DLD1 (cell line): ENCODE measurements at regions not wholly inside any gene's neighbourhood (a gene's known extent, or its start where the extent isn't known, plus 50 kb on each side); places are given as distances from the start of the nearest gene placed in this dataset.

Source experiments
- in situ Hi-C: cut with HindIII; loops from 2 replicates; pipeline ENCODE4 v1.10.0; 2017; ENCODE audit warnings: low sequenced_read_pairs

DNA sequence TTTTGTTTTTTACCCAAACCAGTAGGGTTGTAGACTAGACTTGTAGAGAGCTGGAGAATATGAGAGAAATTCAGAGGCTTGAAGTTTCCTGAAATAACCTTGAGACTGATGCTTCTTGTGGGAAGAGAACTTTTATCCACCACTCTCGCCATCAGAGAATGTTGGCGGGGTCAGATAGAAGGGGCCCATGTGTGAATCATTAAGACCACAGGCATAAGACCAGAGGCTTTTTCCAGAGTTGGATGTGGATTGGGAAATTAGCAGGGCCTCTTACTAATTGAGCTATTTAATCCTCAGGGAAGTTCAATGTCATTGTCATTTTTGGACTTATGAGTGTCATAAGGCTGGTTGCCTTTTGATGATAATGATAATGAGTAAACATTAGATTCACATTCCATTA is 246.9 kb upstream of the THRB start:
- in situ Hi-C loops = no loop called here

DNA sequence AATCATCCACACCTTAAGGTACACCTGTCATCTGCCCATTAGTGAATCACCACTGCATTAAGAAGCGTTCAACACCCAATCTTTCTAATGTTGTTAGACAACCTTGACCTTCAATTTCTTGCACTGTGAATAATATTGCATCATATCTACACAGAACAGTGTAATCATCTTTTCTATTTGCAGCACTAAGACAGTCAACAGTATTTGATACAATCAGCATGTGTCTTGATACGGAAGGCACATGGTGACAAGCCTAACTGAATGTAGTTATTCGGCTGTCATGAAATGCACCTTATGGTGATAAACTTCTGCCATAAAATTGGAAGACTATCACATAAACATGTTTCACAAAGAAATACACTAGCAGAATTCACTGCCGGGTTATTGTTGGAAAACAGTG is 253.9 kb upstream of the THRB start:
- in situ Hi-C loops = no loop called here

DNA sequence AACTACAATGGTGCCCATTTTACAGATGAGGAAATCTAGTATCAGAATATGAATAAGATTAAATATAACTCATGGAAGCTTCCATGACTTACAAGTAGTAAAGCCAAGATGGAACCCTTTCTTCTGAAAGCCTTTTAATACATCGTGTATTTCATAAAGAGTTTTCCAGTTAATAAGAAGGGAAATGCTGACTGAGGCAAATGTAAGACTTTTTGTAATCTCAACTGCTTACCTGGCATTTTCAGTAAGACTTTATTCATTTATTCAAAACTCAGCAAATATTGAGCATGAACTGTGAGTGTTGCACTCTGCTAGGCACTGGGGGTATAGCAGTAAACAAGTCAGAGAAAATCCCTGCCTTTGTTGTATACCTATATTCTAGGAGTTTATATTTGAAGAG is 256.4 kb upstream of the THRB start:
- in situ Hi-C loops = no loop called here

DNA sequence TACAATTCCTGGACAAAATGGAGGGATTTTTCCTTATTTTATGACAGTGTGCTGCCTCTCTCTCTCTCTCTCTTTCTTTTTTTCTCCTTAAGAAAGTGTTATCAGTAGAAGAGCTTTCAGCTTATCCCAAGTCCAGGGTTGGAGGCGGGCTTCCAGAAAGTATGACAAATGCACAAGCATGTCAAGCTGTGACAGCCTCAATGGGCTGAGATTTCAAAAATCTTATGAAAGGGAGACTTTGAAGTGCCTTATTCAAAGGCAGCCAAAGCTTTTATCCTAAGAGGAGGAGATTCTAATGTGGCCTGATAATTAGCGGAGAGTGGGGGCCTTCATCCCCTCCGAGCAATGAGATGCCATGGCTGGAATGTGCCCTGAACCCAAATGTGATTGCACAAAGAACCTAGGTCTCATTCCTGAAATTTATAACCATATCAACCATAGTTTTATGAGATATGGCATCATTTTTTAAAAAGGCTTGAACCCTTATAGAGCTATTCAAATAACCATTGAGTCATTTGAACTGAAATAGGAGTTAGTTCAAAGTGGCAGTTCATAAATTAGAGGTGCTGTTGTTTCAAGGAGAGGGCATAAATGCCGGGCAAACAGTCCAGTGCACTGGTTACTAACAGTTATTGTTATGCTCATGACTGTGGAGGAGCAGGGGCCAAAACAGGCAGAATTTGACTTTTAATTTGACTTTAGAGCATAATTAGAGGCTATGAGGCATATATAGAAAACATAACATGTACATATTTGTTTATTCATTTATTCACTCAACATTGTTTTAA is 261.6 kb upstream of the THRB start:
- in situ Hi-C loops = no loop called here

DNA sequence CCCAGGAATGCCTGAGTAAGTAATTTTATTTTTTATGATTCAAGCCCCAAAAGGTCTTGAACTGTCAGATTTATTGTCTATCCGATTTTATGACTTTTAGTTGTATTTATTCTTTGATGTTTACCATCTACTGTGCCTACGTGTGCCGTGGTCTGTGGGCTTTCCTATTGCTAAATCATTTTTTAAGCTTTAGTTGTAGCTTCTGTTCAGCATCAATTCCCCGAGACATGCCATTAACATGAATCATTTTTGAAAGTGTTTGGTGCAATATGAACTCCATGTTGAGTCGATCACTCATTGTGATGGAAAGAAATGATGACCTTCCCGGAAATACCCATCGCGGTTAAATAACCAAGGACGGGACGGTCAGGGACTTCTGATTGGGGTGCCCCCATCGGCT is 268.7 kb upstream of the THRB start:
- in situ Hi-C loops = no loop called here

DNA sequence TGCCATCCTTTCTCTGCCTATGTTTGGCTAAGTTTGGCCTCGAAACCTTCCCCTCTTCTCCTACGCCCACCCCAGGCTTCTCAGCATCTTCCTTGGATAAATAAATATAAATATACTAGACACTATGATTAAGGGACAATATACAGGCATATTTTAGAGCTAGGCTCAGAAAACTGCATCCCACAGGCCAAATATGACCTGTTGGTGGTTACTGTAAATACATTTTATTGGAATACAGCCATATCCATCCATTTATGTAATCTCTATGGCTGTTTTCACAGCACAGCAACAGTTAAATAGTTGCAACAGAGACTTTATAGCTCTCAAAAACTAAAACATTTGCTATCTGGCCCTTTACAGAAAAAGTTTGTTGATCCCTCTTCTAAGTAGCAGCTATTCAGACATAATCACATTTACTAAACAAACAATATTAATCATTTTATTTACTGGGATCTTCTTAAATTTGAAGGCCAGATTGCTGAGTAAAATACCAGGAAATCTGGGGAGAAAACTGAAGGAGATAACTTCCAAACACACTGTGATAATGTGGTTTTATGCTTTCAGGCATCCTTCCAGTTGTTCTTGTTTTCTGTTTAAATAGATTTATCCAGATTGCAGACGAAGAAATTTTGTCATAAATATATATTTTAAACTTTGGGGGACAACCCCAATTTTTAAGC is 269.7 kb upstream of the THRB start:
- in situ Hi-C loops = no loop called here

DNA sequence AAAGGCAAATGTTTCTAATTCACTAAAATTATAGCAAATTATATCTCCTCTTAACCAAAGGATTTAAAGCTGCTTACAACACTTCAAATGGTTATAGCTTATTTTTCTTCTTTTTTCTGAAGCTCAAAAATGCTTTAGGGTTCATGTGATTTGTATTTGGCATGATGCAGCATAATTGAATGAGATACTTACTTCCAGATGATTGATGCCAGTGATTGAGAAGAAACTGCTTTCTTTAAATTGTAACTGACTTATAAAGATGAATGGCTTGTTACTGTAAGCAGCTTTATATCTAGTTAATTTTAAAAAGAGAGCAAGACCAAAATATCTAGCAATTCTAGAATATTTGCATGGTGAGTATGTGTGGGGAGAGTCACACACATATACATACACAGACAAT is 270.7 kb upstream of the THRB start:
- in situ Hi-C loops = no loop called here

DNA sequence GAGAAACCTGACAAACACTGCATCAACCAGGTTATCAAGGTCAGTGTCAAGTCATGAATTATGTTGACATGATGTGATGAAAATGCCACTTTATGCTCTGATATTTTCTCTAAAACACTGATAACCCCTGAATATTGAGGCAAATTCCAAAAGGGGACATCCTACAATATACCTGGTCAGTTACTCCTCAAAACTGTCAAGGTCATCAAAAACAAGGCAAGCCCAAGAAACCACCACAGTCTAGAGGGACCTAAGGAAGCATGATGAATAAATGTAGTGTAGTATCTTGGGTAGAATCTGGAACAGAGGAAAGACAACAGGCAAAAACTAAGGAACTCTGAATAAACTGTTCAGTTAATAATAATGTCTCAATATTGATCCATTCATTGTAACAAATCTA is 275.3 kb upstream of the THRB start:
- in situ Hi-C loops = no loop called here

DNA sequence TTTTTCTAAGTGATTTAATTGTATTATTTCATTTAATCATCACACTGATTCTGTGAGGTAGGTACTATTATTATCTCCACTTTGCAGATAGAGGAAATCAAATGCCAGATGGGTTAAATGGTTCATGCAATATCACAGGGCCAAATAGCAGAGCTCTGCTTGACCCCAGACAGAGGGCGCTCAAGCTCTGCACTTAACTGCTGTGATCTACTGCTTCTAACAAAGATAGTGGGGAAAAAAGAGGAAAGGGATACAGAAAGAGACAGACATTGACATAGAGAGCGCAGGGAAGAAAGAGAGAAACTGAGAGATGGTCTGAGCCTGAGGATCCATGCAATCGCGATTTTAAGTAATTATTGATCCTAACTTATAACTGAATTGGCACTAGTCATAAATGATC is 279.1 kb upstream of the THRB start:
- in situ Hi-C loops = no loop called here

DNA sequence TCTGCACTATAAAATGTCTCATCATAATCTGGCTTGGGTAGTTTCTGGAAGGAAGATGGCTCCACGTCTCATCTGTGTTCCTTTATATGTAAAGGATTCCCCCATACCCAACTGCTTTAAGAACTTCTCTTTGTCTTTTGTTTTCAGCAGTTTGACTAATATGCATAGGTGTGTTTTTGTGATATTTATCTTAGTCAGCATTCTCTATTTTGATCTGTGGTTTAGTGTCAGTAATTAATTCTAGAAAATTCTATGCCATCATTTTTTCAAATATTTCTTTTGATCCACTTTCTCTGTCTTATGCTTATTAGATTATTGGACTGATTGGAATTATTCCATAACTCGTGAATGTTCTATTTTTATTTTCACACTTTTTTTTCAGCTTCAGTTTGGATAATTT is 286.3 kb upstream of the THRB start:
- in situ Hi-C loops = no loop called here

DNA sequence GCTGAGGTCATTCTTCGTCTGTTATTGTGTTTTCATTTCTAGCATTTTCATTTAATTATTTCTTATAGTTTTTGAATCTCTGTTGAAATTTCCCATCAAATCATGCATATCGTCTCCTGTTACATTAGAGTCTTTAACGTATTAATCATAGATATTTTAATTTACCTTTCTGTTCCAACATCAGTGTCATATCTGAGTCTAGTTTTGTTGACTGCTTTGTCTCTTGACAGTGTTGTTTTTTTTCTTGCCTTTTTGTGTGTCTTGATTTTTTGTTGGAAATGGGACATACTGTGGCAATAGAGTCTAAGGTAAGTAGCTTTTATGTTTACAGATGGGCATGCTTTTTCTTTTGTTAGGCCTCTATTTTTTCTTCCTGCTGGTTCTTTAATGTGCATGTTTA is 286.8 kb upstream of the THRB start:
- in situ Hi-C loops = no loop called here

DNA sequence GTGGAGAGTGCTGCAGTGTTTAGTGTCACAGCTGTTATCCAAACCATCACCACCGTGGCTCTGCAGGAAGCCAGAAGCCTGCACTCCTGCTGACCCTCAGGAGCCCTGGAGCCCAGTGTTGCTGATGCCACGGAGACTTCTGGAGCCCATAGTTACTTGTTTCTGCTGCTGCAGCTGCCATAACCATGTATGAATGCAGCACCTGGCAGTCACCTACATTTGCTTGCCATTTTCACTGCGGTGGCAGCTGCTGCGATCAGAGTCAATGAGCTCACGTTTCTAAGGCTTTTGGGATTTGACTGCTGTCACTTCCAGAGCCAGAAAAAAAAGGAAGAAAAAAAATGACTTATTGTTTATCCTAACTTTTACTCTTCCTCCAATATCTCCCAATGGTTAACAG is 299.2 kb upstream of the THRB start:
- in situ Hi-C loops = no loop called here

DNA sequence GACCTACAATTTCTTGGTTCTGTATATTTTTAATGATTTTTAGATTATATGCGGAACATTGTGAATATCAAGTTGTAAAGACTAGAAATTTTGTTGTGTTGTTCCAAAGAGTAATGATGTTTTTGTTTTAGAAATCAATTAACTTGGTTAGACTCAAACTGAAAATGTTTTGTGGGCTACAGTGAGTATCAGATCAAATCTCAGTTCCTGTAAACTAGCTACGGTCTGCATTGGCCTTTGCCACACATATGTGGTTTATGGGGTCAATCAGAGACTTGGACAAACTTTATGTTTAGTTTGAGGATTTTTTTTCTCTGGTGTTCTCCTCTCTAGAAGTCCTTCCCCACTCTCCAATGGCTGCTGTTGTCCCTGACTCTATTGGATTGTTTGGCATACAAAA is 308.0 kb upstream of the THRB start:
- in situ Hi-C loops = no loop called here

DNA sequence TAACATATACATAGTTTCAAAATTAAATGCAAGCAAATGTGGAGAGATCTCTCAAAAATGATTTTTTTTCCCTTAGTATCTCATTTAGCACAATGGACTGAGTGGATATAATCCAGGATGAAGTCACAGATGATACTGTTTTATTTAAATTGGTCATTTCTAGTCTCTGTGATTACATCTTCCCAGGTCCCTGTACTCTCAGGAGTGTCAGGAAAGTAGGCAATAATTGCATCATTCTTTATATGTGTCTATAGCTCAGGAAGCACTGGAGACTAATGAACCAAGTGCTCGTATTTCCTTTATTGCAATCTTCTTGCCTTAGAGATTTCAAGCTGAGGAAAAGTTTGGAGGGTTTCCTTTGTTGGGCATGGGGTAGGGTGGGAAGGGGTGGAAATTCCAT is 309.4 kb upstream of the THRB start:
- in situ Hi-C loops = no loop called here

DNA sequence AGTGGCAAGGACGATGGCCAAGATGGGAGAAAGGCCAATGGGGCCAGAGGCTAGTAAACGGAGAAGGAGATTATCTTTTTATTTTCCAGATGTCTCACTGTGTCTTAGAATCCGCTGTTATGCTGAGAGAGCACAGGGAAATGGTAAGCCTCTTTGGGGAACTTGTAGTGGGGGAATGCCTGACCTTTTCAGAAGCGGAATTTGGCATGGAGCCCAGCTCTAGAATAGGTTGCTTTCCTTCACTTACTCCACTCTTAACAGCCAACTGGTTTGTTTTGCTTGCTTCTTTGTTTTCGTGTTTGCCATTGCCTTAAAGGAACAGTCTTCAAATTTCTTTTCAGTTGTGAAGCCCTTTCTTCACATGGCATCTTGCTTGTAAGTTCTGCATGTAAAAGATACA is 316.2 kb upstream of the THRB start:
- in situ Hi-C loops = no loop called here

DNA sequence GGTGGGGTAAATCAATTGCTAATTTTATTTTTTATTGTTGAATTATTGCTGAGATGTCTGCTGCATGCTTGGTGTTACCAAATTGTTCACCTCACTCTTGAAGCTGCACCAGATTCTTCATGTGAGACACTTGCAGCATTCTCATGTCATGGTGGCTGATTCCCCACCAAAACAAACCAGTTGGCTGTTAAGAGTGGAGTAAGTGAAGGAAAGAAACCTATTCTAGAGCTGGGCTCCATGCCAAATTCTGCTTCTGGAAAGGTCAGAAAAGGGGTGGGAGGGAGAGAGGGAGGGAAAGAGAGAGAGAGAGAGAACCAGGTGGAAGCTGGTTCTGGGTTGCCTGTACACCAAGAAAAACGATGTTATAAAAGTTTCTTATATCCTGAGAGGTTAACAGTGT is 317.5 kb upstream of the THRB start:
- in situ Hi-C loops = no loop called here

DNA sequence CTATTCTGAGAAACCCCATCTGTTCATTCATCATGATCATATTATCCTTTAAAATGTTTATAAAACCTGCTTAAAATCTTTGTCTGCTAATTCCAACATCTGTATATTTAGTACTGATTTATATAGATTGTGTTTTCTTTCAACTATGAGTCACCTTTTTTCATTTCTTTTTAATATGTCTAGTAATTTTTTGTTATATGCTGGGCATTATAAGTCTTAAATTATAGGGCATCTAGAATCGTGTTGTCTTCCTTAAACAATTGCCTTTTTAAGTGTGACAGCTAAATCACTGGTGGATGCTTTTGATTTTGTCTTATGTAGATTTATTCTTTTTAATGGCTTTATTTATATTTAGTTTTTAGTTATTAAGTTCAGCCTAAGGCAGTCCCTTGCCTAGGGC is 323.4 kb upstream of the THRB start:
- in situ Hi-C loops = no loop called here

DNA sequence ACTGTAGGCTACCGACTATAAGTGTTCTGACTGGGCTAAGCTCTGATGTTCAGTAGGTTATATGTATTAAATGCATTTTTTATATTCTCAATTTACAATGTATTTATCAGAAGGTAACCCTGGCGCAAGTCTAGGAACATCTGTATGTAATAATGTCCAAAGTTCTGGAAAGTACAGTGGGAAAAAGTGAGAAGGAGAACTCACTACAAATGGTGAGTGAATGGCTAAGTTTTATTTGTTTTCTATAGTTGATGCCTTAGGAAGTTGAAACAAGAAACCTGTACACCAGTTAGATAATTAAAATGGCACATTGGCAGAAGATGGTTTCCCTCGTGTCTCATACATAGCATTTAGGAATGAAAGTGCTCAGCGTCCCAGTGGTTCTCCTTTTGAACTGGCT is 333.4 kb upstream of the THRB start:
- in situ Hi-C loops = no loop called here

DNA sequence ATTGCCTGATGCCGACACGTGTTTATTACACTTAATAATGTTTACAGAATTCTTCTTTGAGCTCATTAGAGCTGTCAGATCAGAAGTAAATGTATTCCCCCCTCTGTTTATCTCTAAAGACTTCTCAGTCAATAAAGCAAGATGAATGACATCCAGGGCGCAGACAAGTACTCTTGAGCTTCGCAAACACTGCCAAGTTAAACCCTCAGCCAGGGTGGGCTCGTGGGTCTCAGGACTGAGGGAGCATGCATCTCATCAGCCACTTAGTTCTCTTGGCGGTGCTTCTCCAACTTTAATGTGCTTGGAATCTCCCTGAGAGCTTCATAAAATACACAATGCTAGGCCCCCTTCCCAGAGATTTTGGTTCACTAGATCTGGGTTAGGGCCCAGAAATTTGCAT is 333.9 kb upstream of the THRB start:
- in situ Hi-C loops = no loop called here

DNA sequence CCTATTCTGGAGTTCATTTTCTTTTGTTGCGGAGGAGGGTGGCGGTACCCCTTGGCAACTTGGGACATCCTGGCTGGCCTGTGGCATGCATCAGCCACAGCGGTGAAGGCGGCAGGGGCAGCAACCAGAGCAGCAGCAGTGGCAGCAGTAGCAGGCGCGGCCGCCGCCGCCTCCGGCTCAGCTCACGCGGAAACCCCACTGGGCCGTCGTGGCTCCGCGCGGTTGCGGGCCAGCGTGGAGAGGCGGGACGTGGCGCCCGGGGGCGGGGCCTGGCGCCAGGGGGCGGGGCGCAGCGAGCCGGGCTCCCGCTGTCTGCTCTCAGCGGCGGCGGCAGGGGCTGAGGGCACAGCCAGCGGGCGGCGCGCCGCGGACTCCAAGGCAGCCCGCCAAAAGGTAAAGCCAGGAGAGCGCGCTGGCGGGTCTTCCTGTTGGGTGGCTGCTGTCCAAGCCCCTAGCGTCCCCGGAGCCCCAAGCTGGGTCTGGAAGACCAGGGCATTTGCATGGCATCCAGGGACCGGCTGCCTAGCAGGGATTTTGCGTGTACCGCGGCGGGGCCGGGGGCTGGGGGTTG is 334.4 kb upstream of the THRB start:
- in situ Hi-C loops = no loop called here

DNA sequence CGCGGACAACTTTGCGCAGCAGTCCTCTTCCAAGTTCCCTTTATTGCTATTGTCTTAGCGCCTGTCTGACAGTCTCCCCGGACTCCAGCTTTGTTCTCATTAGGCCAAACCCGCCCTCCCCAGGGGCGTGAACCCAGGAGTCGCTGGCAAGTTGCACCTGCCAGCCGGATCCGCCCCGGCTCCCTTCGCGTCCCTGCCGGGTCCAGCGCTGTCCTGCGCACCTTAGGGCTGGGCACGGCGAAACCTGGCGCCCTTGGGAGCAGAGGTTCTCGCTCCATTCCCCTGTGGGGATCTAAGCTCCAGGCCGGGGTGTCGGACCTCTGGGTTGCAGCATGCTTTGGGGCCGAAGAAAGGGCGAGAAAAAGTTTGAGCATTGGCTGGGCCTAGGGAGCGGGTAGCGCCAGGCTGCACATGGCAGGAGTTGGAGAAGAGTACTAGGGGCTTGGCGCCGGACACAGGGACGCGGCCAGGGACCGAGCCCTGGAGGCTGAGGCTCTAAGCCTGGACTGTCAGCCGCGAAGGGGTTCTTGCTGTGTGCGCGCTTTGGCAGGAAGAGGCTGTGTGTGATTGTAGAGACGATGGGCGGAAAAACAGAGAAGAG is 335.1 kb upstream of the THRB start:
- in situ Hi-C loops = no loop called here
